Cardiac muscle cell (in vitro differentiated cells and primary cell): ENCODE measurements at regions not wholly inside any gene's neighbourhood (a gene's known extent, or its start where the extent isn't known, plus 50 kb on each side); places are given as distances from the start of the nearest gene placed in this dataset.
A peak's percentile ranks its signal among the peaks of the same experiment; 100 is the strongest.

Source experiments
- DNase-seq, 2 donors: peaks; one replicate each; pipeline versions ENCODE4 v3.0.0 to v3.0.0-alpha.2; 2010 to 2017; ENCODE audit warnings: low read depth in 1 of 2, low spot score in 1 of 2
- H3K27ac ChIP-seq: fragments of 200-600 bp; sonication (generic); 2 replicates; pipeline ENCODE4 v1.5.1; 2016
- H3K27me3 ChIP-seq: fragments of 200-600 bp; sonication (generic); 2 replicates; pipeline ENCODE4 v1.6.0; 2016; ENCODE audit warnings: control low read depth
- H3K36me3 ChIP-seq: fragments of 200-600 bp; sonication (generic); 2 replicates; pipeline ENCODE4 v1.5.1; 2016; ENCODE audit warnings: control low read depth
- H3K4me1 ChIP-seq: fragments of 200-600 bp; sonication (generic); 2 replicates; pipeline ENCODE4 v1.8.1; 2017; ENCODE audit warnings: low read depth, mild to moderate bottlenecking, mixed run types
- H3K4me3 ChIP-seq: fragments of 200-600 bp; sonication (generic); 2 replicates; pipeline ENCODE4 v1.5.1; 2016; ENCODE audit warnings: mild to moderate bottlenecking
- H3K9me3 ChIP-seq: fragments of 200-600 bp; sonication (generic); 2 replicates; pipeline ENCODE4 v1.5.1; 2017; ENCODE audit warnings: low read depth, mild to moderate bottlenecking, control low read depth
- CTCF ChIP-seq: IDR thresholded peaks from 2 replicates; pipeline ENCODE4 v1.5.1; 2012; ENCODE audit warnings: low read depth, mild to moderate bottlenecking, low read length

DNA sequence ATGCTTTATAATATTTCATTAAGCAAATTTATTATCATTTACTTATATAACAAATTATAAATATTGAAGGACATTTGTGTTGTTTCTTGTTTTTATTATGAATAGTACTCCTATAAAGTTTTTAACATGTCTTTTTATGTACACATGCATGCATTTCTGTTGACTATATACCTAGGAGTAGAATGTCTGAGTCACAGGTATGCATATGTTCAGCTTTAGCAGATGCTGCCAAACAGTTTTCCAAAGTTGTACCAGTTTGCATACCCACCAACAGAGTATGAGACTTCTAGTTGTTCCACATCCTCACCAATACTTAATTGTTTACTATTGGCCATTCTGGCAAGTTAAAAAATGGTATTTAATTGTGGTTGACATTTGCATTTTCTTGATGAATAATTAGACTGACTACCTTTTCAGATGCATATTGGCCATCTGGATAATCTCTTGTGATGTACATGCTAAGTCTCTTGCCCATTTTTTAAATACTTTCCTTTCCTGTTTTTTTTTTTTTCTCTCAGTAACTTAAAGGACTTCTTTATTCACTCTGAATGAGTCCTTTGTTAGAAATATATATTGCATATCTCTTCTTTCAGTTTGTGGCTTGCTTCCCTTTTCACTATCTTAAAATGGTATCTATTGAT is 132.2 kb upstream of the TRIM2 start:
- TF ChIP-seq CTCF, result no peak
- Histone ChIP-seq H3K9me3 (no peaks in the 10 kb centered on the region), H3K4me3 (no peak overlapping the region), H3K36me3 (no peaks in the 10 kb centered on the region), H3K27ac (no peak overlapping the region), H3K27me3 (no peaks in the 10 kb centered on the region), H3K4me1 (peaks cover 4% of the 10 kb centered on the region)
- peak in 1 of 2 donors; percentile 4 for DNase-seq

DNA sequence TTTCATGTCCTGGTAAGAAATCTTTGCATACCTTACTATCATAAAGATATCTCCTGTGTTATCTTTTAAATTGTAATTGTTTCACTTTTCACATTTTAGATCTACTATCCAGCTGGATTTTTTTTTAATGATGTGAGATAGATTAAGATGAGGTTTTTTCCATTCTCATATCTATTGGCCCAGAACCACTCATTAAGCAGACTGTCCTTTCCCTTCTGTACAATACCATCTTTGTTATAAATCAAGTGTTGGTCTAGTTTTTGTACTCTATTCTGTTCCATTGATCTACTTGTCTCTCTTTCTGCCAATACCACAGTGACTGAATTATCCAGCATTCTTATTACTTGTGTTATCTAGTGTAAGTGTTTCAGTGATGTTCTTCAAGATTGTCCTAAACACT is 131.6 kb upstream of the TRIM2 start:
- H3K9me3 ChIP-seq, result no peaks in the 10 kb centered on the region
- H3K4me3 ChIP-seq, result no peak overlapping the region
- no peak overlapping the region for H3K27ac ChIP-seq
- TF ChIP-seq CTCF, result no peak
- peaks cover under 1% of the 10 kb centered on the region for H3K4me1 ChIP-seq
- no peak for DNase-seq
- no peaks in the 10 kb centered on the region for H3K36me3 ChIP-seq
- H3K27me3 ChIP-seq, result no peaks in the 10 kb centered on the region

GRCh38 chr4:153074486-153074885 is 129.8 kb upstream of the TRIM2 start:
- no peaks in the 10 kb centered on the region for H3K27me3 ChIP-seq

DNA sequence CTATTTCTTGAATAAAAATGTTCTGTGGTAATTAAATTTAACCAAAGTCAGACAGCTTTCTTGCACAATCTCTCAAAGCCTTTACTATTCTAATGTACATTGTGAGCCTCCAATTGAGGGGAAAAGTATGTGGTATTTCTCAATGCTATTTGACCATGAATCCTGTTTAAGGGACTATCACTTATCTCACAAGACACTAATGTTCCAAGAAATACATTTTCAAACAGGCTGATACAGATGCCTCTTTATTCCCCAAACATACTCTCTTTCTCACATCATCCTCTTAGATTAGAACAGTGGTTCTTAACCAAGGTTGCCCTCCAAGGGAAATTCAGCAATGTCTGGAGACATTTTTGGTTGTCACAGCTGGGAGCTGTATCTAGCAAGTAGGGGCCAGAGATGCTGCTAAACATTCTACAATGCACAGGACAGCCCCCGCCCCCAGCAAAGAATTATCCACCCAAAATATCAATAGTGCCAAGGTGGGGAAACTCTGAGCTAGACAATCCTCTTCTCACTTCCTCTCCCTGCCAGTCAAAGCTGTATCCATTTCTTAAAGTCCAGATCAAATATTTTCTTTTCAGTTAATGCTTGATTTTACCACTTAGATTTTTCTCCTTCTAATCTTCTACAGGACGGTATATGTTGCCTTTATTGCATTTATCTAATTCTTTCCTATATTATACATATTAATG is 129.2 kb upstream of the TRIM2 start:
- no peaks in the 10 kb centered on the region for H3K27me3 ChIP-seq
- H3K4me1 ChIP-seq, result no peaks in the 10 kb centered on the region
- H3K4me3 ChIP-seq, result no peak overlapping the region
- DNase-seq, result peak in 1 of 2 donors; percentile 59
- H3K27ac ChIP-seq, result no peak overlapping the region
- no peak for TF ChIP-seq CTCF
- no peaks in the 10 kb centered on the region for H3K9me3 ChIP-seq
- no peaks in the 10 kb centered on the region for H3K36me3 ChIP-seq

More at GRCh38 chr4:153074486-153074885, 129.8 kb upstream of the TRIM2 start:
- DNase-seq, result no peak
- no peak overlapping the region for H3K4me3 ChIP-seq
- H3K4me1 ChIP-seq, result no peaks in the 10 kb centered on the region
- no peaks in the 10 kb centered on the region for H3K9me3 ChIP-seq
- no peaks in the 10 kb centered on the region for H3K36me3 ChIP-seq
- H3K27ac ChIP-seq, result no peak overlapping the region
- TF ChIP-seq CTCF, result no peak

DNA sequence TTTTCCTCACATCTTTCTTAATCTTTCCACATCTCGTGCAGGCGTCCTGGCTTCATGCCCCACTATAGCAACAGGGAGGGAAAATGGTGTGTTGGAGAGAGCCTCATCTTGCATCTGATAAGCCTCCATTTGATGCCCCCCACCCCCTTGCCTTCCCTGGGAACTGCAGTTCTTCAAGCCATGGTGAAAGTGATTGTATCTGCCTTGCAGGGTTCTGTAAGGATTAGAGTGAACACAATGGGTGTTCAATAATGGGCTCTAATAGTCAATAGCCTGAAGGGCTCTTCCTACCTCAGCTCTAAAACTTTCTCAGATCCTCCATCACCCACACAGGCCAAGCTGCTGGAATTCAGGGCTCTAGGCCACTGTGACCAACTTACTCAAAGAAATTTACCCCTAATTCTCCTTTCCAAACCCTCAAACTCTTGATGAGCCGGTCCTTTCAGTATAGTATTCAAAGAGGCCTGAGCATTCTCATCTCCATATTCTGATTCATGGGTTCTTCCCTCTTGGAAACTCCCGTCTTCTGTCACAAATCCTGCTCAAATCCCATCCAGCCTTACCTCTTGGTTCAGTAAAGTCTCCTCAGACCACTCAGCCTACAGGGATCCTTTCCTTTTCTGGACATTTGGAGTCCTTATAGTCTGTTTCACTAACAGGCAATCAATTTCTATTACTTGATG is 128.3 kb upstream of the TRIM2 start:
- no peaks in the 10 kb centered on the region for H3K27me3 ChIP-seq
- no peak for TF ChIP-seq CTCF

More for the DNA sequence above, 128.3 kb upstream of the TRIM2 start:
- no peak for DNase-seq
- Histone ChIP-seq H3K36me3 (no peaks in the 10 kb centered on the region), H3K4me3 (no peak overlapping the region), H3K9me3 (no peaks in the 10 kb centered on the region), H3K4me1 (no peaks in the 10 kb centered on the region), H3K27ac (no peak overlapping the region)
